ENCODE measurements at regions not wholly inside any gene's neighbourhood (a gene's known extent, or its start where the extent isn't known, plus 50 kb on each side); places are given as distances from the start of the nearest gene placed in this dataset.

- Histone ChIP-seq H3K36me3 (ENCODE audit: control insufficient read depth in 2 of 4, insufficient read depth in 4 of 4, low read length in 3 of 4) (no peaks in the 10 kb centered on the region), H3K79me2 (ENCODE audit: control insufficient read depth in 1 of 2, insufficient read depth in 2 of 2, low read length in 2 of 2) (no peaks in the 10 kb centered on the region), H3K23ac (ENCODE audit: insufficient read length) (no peak overlapping the region), H2AFZ (ENCODE audit: low read length) (no peak overlapping the region), H4K8ac (ENCODE audit: extremely low read depth, insufficient read depth, low read length) (no peak overlapping the region), H4K5ac (ENCODE audit: insufficient read length, low read depth, low read length) (no peak overlapping the region), H3K56ac (replicated peaks; ENCODE audit: insufficient read length, low read depth, low read length) (no peak overlapping the region), H2BK20ac (ENCODE audit: low read length) (no peak overlapping the region), H3K9ac (replicated peaks in 1 of 4; ENCODE audit: extremely low read depth in 1 of 4, low read depth in 3 of 4, low read length in 3 of 4) (no peak overlapping the region), H3K14ac (ENCODE audit: insufficient read length) (no peak overlapping the region), H2BK5ac (ENCODE audit: low read depth, low read length) (no peak overlapping the region), H3K4me2 (ENCODE audit: insufficient read depth in 1 of 2, low read depth in 2 of 2, low read length in 2 of 2) (no peak overlapping the region), H3K18ac (ENCODE audit: extremely low read depth, low read length) (no peak overlapping the region), H2BK15ac (ENCODE audit: low read length) (no peak overlapping the region), H3K4me3 (ENCODE audit: extremely low read depth in 1 of 4, insufficient read depth in 2 of 4, low read depth in 3 of 4, low read length in 4 of 4) (no peak overlapping the region), H3K79me1 (ENCODE audit: low read depth, low read length) (no peaks in the 10 kb centered on the region), H3K27ac (ENCODE audit: low read depth, low read length) (no peak overlapping the region), H3K9me3 (ENCODE audit: insufficient read depth in 2 of 2, low read depth in 1 of 2, low read length in 1 of 2) (no peaks in the 10 kb centered on the region), H3K23me2 (ENCODE audit: low read depth, low read length) (no peaks in the 10 kb centered on the region), H3K27me3 (replicated peaks in 1 of 4; ENCODE audit: control insufficient read depth in 3 of 4, extremely low read depth in 1 of 4, insufficient read depth in 3 of 4, low read length in 3 of 4) (no peaks in the 10 kb centered on the region), H2BK12ac (ENCODE audit: low read depth, low read length) (no peak overlapping the region), H3K4me1 (replicated peaks in 1 of 4; ENCODE audit: control insufficient read depth in 3 of 4, insufficient read depth in 4 of 4, low read length in 3 of 4) (no peaks in the 10 kb centered on the region), H4K20me1 (replicated peaks in 1 of 2; ENCODE audit: control insufficient read depth in 1 of 2, insufficient read depth in 2 of 2, low read length in 2 of 2) (no peaks in the 10 kb centered on the region), H2BK120ac (replicated peaks; ENCODE audit: low read depth, low read length) (no peak overlapping the region), H3K4ac (replicated peaks; ENCODE audit: insufficient read length, low read depth, low read length) (no peak overlapping the region), H2AK5ac (ENCODE audit: low read depth, low read length) (no peak overlapping the region), H4K91ac (replicated peaks; ENCODE audit: insufficient read length, low read length) (no peak overlapping the region)
- ChIA-PET POLR2A (ENCODE audit: partially characterized antibody) (no interaction called here), CTCF (ENCODE audit: partially characterized antibody) (interaction anchor here (1.1 to 3.0 kb wide), 5 partner anchors 10 to 596 kb away, joined by 3 to 10 read pairs (median 4); no protein-coding TSS in a partner anchor)
- no peak for FAIRE-seq
- WGBS, 2 experiments (ENCODE audit: extremely low coverage in 1 of 2, insufficient coverage in 1 of 2, insufficient read length in 1 of 2, insufficient replicate concordance in 2 of 2, low coverage in 1 of 2, low lambda C conversion rate in 2 of 2, missing lambda C conversion rate in 1 of 2): 88% methylated on average over 1 of the region's 1 CpG; no CpG with 5 or more reads in 1 of the 2 experiments
- DNase-seq (ENCODE audit: low read depth in 1 of 2, low spot score in 2 of 2): no peak
- TF ChIP-seq RXRA (IDR thresholded peaks at IDR 0.05; ENCODE audit: insufficient read depth, low read depth, low read length) (no peak), RAD21 (IDR thresholded peaks at IDR 0.05 in 1 of 2, conservative IDR thresholded peaks at IDR 0.05 in 1 of 2; ENCODE audit: low read depth in 2 of 2, low read length in 2 of 2) (no peak), MAFK (IDR thresholded peaks at IDR 0.05; ENCODE audit: low read depth, low read length) (no peak), SUZ12 (IDR thresholded peaks at IDR 0.05; ENCODE audit: low read length) (no peak), TEAD4 (IDR thresholded peaks at IDR 0.05; ENCODE audit: low read depth, low read length) (no peak), EGR1 (IDR thresholded peaks at IDR 0.05; ENCODE audit: borderline replicate concordance, low read depth, low read length) (no peak), BACH1 (IDR thresholded peaks at IDR 0.05; ENCODE audit: low read length) (no peak), JUN (IDR thresholded peaks at IDR 0.05; ENCODE audit: low read depth, low read length) (no peak), CTCF (IDR thresholded peaks at IDR 0.05; ENCODE audit: control extremely low read depth in 1 of 3, insufficient read depth in 1 of 3, low read depth in 1 of 3, low read length in 3 of 3) (no peak), SP4 (IDR thresholded peaks at IDR 0.05; ENCODE audit: low read length) (no peak), SP1 (IDR thresholded peaks at IDR 0.05; ENCODE audit: low read depth, low read length) (no peak), KDM4A (IDR thresholded peaks at IDR 0.05; ENCODE audit: low read depth, low read length, severe bottlenecking) (no peak), BRCA1 (IDR thresholded peaks at IDR 0.05; ENCODE audit: low read depth, low read length) (no peak)
Measured at GRCh38 chr2:79259959-79260358, 100.4 kb upstream of the REG3A start.

Measured in H1 (cell line).